ENCODE measurements at regions not wholly inside any gene's neighbourhood (a gene's known extent, or its start where the extent isn't known, plus 50 kb on each side); places are given as distances from the start of the nearest gene placed in this dataset.

DNA sequence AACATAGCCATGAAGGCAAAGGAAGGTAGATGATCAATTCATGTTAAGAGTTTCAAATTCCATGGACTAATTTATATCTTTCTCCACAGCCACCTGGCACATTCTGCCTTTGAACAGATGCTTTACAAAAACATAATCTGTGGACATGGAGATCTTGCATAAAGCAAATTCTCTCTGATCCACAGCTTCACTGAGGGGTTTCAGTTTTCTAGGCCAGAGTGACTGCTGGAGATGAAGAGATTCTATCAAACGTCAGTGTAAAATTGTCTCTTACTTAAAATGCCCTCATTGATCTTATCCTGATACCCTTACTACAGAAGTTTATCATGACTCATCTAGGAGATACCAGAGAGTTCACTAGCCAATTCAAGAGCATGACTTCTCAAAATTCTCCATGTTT lies 291.6 kb downstream of the DAD1 start:
- Histone ChIP-seq H3K4me3 (no peak overlapping the region), H4K20me1 (ENCODE audit: control insufficient read depth, insufficient read depth) (no peaks in the 10 kb centered on the region), H3K4me1 (ENCODE audit: control insufficient read depth, insufficient read depth, low read length) (no peaks in the 10 kb centered on the region), H2AFZ (ENCODE audit: control insufficient read depth, low read depth, low read length) (no peak overlapping the region), H3K9ac (ENCODE audit: control insufficient read depth, insufficient read depth, low read length) (no peak overlapping the region), H3K9me3 (replicated peaks; ENCODE audit: control insufficient read depth, insufficient read depth, low read length) (no peaks in the 10 kb centered on the region), H3K27me3 (replicated peaks in 1 of 2; ENCODE audit: control insufficient read depth in 2 of 2, insufficient read depth in 2 of 2, low read length in 1 of 2) (no peaks in the 10 kb centered on the region), H3K79me2 (ENCODE audit: control insufficient read depth, insufficient read depth, low read length) (no peaks in the 10 kb centered on the region), H3K36me3 (ENCODE audit: control insufficient read depth in 2 of 2, insufficient read depth in 2 of 2, low read length in 1 of 2) (no peaks in the 10 kb centered on the region), H3K4me2 (ENCODE audit: control insufficient read depth, insufficient read depth) (no peak overlapping the region), H3K27ac (ENCODE audit: control insufficient read depth, insufficient read depth) (no peak overlapping the region)
- ATAC-seq = no peak
- 0% methylated on average over 1 of the region's 1 CpG for WGBS (ENCODE audit: insufficient coverage, insufficient replicate concordance, low lambda C conversion rate, missing lambda C conversion rate)
- intact Hi-C loops (cut with micrococcal nuclease; ENCODE audit: unreplicated experiment) = no loop called here
- BruUV-seq (replicated peaks) = no TSS peak
- CTCF ChIA-PET = interaction anchor here (0.6 to 1.8 kb wide), 13 partner anchors 10 to 134 kb away, joined by 3 to 8 read pairs (median 4); no protein-coding TSS in a partner anchor
- no peak for FAIRE-seq
- no peak for DNase-seq (ENCODE audit: low read depth, low spot score)
- in situ Hi-C loops (cut with MboI) = no loop called here
- no peak for TF ChIP-seq SREBF1 (IDR thresholded peaks at IDR 0.05; ENCODE audit: low read length)
- TF ChIP-seq, protein P1, sequence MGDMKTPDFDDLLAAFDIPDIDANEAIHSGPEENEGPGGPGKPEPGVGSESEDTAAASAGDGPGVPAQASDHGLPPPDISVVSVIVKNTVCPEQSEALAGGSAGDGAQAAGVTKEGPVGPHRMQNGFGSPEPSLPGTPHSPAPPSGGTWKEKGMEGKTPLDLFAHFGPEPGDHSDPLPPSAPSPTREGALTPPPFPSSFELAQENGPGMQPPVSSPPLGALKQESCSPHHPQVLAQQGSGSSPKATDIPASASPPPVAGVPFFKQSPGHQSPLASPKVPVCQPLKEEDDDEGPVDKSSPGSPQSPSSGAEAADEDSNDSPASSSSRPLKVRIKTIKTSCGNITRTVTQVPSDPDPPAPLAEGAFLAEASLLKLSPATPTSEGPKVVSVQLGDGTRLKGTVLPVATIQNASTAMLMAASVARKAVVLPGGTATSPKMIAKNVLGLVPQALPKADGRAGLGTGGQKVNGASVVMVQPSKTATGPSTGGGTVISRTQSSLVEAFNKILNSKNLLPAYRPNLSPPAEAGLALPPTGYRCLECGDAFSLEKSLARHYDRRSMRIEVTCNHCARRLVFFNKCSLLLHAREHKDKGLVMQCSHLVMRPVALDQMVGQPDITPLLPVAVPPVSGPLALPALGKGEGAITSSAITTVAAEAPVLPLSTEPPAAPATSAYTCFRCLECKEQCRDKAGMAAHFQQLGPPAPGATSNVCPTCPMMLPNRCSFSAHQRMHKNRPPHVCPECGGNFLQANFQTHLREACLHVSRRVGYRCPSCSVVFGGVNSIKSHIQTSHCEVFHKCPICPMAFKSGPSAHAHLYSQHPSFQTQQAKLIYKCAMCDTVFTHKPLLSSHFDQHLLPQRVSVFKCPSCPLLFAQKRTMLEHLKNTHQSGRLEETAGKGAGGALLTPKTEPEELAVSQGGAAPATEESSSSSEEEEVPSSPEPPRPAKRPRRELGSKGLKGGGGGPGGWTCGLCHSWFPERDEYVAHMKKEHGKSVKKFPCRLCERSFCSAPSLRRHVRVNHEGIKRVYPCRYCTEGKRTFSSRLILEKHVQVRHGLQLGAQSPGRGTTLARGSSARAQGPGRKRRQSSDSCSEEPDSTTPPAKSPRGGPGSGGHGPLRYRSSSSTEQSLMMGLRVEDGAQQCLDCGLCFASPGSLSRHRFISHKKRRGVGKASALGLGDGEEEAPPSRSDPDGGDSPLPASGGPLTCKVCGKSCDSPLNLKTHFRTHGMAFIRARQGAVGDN (IDR thresholded peaks at IDR 0.05) = no peak
- TF ChIP-seq ZZZ3 (IDR thresholded peaks at IDR 0.05; ENCODE audit: control insufficient read depth, insufficient read length, low read depth) = no peak
- TF ChIP-seq SREBF2 (IDR thresholded peaks at IDR 0.05; ENCODE audit: low read length) = no peak
- no peak for TF ChIP-seq CEBPZ (IDR thresholded peaks at IDR 0.05; ENCODE audit: low read depth, low read length)
- TF ChIP-seq EGR1 (IDR thresholded peaks at IDR 0.05; ENCODE audit: borderline replicate concordance in 1 of 2, low read depth in 2 of 2, low read length in 2 of 2) = no peak
- TF ChIP-seq ZBTB33 (IDR thresholded peaks at IDR 0.05) = no peak
- no peak for TF ChIP-seq MTA2 (IDR thresholded peaks at IDR 0.05; ENCODE audit: low read depth)
- no peak for TF ChIP-seq NFXL1 (IDR thresholded peaks at IDR 0.05; ENCODE audit: borderline replicate concordance)
- RAD21 ChIA-PET (ENCODE audit: unreplicated experiment) = interaction anchor here (0.9 to 1.3 kb wide), 2 partner anchors 77 to 93 kb away, joined by 3 to 4 read pairs; no protein-coding TSS in a partner anchor
- POLR2A ChIA-PET = interaction anchor here (1.8 kb wide), 1 partner anchor 16 kb away, joined by 3 read pairs; no protein-coding TSS in a partner anchor
- SMC1A ChIA-PET (ENCODE audit: uncharacterized antibody, unreplicated experiment) = interaction anchor here (1.1 to 1.2 kb wide), 3 partner anchors 13 to 74 kb away, joined by 3 to 4 read pairs (median 4); no protein-coding TSS in a partner anchor
